ENCODE measurements at regions not wholly inside any gene's neighbourhood (a gene's known extent, or its start where the extent isn't known, plus 50 kb on each side); places are given as distances from the start of the nearest gene placed in this dataset.

DNA sequence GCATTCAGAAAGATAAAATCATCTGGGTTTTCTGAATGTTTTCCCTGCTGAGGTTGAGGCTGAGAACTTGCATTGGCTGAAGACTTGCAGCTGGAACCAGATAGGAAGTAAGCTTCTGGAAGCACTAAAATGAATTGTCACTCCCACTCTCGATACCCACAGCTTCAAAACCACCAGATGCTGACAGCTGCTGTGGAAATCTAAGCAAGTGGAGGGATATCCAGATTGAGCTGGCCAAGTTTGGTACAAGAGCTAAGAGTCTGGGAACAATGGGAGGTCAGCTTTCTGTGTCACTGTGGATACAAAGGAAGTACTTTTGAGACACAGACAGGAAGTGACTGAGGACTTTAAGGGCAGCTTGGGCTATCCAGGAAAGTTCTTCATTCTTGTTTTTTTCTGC lies 51.3 kb upstream of the CD44 start:
- Histone ChIP-seq H3K36me3 (ENCODE audit: control insufficient read depth in 2 of 3, insufficient read depth in 3 of 3, low read length in 3 of 3) (no peaks in the 10 kb centered on the region), H3K27ac (ENCODE audit: low read depth in 2 of 2, low read length in 2 of 2) (no peak overlapping the region), H3K4me3 (ENCODE audit: low read length in 3 of 3) (no peak overlapping the region), H3K9ac (ENCODE audit: low read length in 3 of 3) (no peak overlapping the region), H3K27me3 (ENCODE audit: control insufficient read depth, insufficient read depth, low read length) (no peaks in the 10 kb centered on the region), H3K4me1 (ENCODE audit: control insufficient read depth in 2 of 3, insufficient read depth in 2 of 3, low read depth in 1 of 3, low read length in 3 of 3) (peaks cover 0 to 4% (median 0%) of the 10 kb centered on the region in 3 donors), H3K9me3 (ENCODE audit: control insufficient read depth in 2 of 3, insufficient read depth in 1 of 3, low read length in 3 of 3) (no peaks in the 10 kb centered on the region)
- intact Hi-C loops (cut with DNase I) = no loop called here
- FAIRE-seq = no peak
- TF ChIP-seq, protein P1, sequence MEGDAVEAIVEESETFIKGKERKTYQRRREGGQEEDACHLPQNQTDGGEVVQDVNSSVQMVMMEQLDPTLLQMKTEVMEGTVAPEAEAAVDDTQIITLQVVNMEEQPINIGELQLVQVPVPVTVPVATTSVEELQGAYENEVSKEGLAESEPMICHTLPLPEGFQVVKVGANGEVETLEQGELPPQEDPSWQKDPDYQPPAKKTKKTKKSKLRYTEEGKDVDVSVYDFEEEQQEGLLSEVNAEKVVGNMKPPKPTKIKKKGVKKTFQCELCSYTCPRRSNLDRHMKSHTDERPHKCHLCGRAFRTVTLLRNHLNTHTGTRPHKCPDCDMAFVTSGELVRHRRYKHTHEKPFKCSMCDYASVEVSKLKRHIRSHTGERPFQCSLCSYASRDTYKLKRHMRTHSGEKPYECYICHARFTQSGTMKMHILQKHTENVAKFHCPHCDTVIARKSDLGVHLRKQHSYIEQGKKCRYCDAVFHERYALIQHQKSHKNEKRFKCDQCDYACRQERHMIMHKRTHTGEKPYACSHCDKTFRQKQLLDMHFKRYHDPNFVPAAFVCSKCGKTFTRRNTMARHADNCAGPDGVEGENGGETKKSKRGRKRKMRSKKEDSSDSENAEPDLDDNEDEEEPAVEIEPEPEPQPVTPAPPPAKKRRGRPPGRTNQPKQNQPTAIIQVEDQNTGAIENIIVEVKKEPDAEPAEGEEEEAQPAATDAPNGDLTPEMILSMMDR (IDR thresholded peaks at IDR 0.05; ENCODE audit: borderline replicate concordance, extremely low read depth, insufficient read depth) = no peak
- peak in 4 of 5 donors; percentile 41 to 96 (median 70) for DNase-seq

DNA sequence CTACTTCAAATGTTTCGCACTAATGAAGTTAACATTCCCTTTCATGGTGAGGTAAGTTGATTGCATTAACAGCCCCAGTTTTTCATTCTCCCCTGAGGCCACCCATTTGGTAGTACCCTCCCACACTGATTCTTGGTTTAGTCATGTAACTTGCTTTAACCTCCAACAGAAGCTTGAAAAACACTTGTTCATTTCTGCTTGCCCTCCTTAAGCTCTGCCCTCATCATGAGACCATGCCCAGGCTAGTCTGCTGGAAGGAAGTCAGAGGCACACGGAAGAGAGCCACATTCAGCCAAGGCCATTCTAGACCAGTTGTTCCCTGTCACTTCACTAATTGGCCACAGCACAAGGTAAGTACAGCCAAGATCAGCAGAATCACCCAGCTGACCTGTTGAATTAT lies 50.7 kb upstream of the CD44 start:
- no peak for FAIRE-seq
- TF ChIP-seq, protein P1 (IDR thresholded peaks at IDR 0.05; ENCODE audit: borderline replicate concordance, extremely low read depth, insufficient read depth) = no peak
- H3K4me1 ChIP-seq (ENCODE audit: control insufficient read depth in 2 of 3, insufficient read depth in 2 of 3, low read depth in 1 of 3, low read length in 3 of 3) = peaks cover 0 to 3% (median 0%) of the 10 kb centered on the region in 3 donors
- H3K27ac ChIP-seq (ENCODE audit: low read depth in 2 of 2, low read length in 2 of 2) = no peak overlapping the region
- H3K36me3 ChIP-seq (ENCODE audit: control insufficient read depth in 2 of 3, insufficient read depth in 3 of 3, low read length in 3 of 3) = no peaks in the 10 kb centered on the region
- no peaks in the 10 kb centered on the region for H3K27me3 ChIP-seq (ENCODE audit: control insufficient read depth, insufficient read depth, low read length)
- no peaks in the 10 kb centered on the region for H3K9me3 ChIP-seq (ENCODE audit: control insufficient read depth in 2 of 3, insufficient read depth in 1 of 3, low read length in 3 of 3)
- no peak for DNase-seq
- H3K9ac ChIP-seq (ENCODE audit: low read length in 3 of 3) = no peak overlapping the region
- no peak overlapping the region for H3K4me3 ChIP-seq (ENCODE audit: low read length in 3 of 3)
- intact Hi-C loops (cut with DNase I) = no loop called here

DNA sequence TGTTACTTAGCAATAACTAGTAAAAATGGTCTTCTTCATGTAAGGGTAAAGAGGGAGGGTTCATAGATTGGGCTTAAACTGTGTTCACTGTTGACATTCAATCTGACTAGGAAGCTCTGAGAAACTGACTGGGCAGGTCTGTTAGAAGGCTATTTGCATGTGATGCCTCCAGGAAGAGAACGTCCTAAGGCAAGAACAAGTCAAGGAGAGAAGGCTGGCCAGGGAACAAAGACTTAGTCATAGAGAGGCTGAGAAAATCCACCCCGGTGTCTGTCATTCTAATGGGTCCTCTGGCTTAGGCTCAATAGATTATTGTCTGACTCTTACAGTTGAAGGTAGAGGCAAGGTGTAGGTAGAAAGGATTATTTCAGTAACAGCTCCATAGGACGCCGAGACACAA lies 50.3 kb upstream of the CD44 start:
- no peak overlapping the region for H3K27ac ChIP-seq (ENCODE audit: low read depth in 2 of 2, low read length in 2 of 2)
- DNase-seq (no peak), FAIRE-seq (no peak)
- H3K9ac ChIP-seq (ENCODE audit: low read length in 3 of 3) = no peak overlapping the region
- intact Hi-C loops (cut with DNase I) = no loop called here
- TF ChIP-seq, protein P1 (IDR thresholded peaks at IDR 0.05; ENCODE audit: borderline replicate concordance, extremely low read depth, insufficient read depth) = no peak
- no peak overlapping the region for H3K4me3 ChIP-seq (ENCODE audit: low read length in 3 of 3)
- no peaks in the 10 kb centered on the region for H3K9me3 ChIP-seq (ENCODE audit: control insufficient read depth in 2 of 3, insufficient read depth in 1 of 3, low read length in 3 of 3)
- no peaks in the 10 kb centered on the region for H3K36me3 ChIP-seq (ENCODE audit: control insufficient read depth in 2 of 3, insufficient read depth in 3 of 3, low read length in 3 of 3)
- H3K4me1 ChIP-seq (ENCODE audit: control insufficient read depth in 2 of 3, insufficient read depth in 2 of 3, low read depth in 1 of 3, low read length in 3 of 3) = no peaks in the 10 kb centered on the region
- no peaks in the 10 kb centered on the region for H3K27me3 ChIP-seq (ENCODE audit: control insufficient read depth, insufficient read depth, low read length)
